Astrocyte (in vitro differentiated cells and primary cell): ENCODE measurements at regions not wholly inside any gene's neighbourhood (a gene's known extent, or its start where the extent isn't known, plus 50 kb on each side); places are given as distances from the start of the nearest gene placed in this dataset.

Experiments used
- DNase-seq: peaks from one replicate; pipeline ENCODE4 v3.0.0-alpha.2; 2010; ENCODE audit warnings: low read depth
- FAIRE-seq: peaks from 2 replicates; lab custom pipeline; 2011; peaks lifted over from hg19 to GRCh38; lab: Jason Lieb, UNC
- H2AFZ ChIP-seq: 2 replicates; pipeline ENCODE4 v1.6.0; 2012; ENCODE audit warnings: low read depth, low read length, inconsistent platforms
- H3K27ac ChIP-seq: 2 replicates; pipeline ENCODE4 v1.5.1; 2011; ENCODE audit warnings: low read depth, low read length, inconsistent platforms
- H3K27me3 ChIP-seq: 2 replicates; pipeline ENCODE4 v1.6.0; 2011; ENCODE audit warnings: low read length, inconsistent platforms; ENCODE audit not compliant: insufficient read depth
- H3K36me3 ChIP-seq: 2 replicates; pipeline ENCODE4 v1.5.1; 2011; ENCODE audit warnings: low read length, inconsistent platforms; ENCODE audit not compliant: insufficient read depth
- H3K4me1 ChIP-seq: 2 replicates; pipeline ENCODE4 v1.5.1; 2011; ENCODE audit warnings: low read length, inconsistent platforms; ENCODE audit not compliant: insufficient read depth
- H3K4me2 ChIP-seq: 2 replicates; pipeline ENCODE4 v1.6.0; 2012; ENCODE audit warnings: low read length, inconsistent platforms
- H3K4me3 ChIP-seq: 2 replicates; pipeline ENCODE4 v1.5.1; 2011; ENCODE audit warnings: low read depth, mild to moderate bottlenecking, low read length, inconsistent platforms; ENCODE audit not compliant: insufficient read depth
- H3K79me2 ChIP-seq: 2 replicates; pipeline ENCODE4 v1.6.0; 2012; ENCODE audit warnings: mild to moderate bottlenecking, low read length, inconsistent platforms; ENCODE audit not compliant: insufficient read depth
- H3K9ac ChIP-seq: 2 replicates; pipeline ENCODE4 v1.6.0; 2012; ENCODE audit warnings: mild to moderate bottlenecking, low read length, inconsistent platforms
- H3K9me3 ChIP-seq: 2 replicates; pipeline ENCODE4 v1.5.1; 2012; ENCODE audit warnings: low read depth, mild to moderate bottlenecking, low read length, inconsistent platforms; ENCODE audit not compliant: insufficient read depth
- H4K20me1 ChIP-seq: 2 replicates; pipeline ENCODE4 v1.6.0; 2012; ENCODE audit warnings: low read length, inconsistent platforms; ENCODE audit not compliant: insufficient read depth
- H3K27ac Mint-ChIP-seq: one replicate; pipeline ENCODE4 v1.8.0; 2021; ENCODE audit warnings: mild to moderate bottlenecking, mixed read lengths; ENCODE audit not compliant: unreplicated experiment
- H3K27me3 Mint-ChIP-seq: one replicate; pipeline ENCODE4 v1.8.0; 2021; ENCODE audit warnings: low read depth, mixed read lengths; ENCODE audit not compliant: unreplicated experiment
- H3K36me3 Mint-ChIP-seq: one replicate; pipeline ENCODE4 v1.8.0; 2021; ENCODE audit warnings: low read depth, mixed read lengths; ENCODE audit not compliant: unreplicated experiment
- H3K4me1 Mint-ChIP-seq: one replicate; pipeline ENCODE4 v1.8.0; 2021; ENCODE audit warnings: low read depth, mixed read lengths; ENCODE audit not compliant: unreplicated experiment
- H3K4me3 Mint-ChIP-seq: one replicate; pipeline ENCODE4 v1.8.0; 2021; ENCODE audit warnings: mild to moderate bottlenecking, moderate library complexity, mixed read lengths; ENCODE audit not compliant: unreplicated experiment
- H3K9me3 Mint-ChIP-seq: one replicate; pipeline ENCODE4 v1.8.0; 2021; ENCODE audit warnings: mild to moderate bottlenecking, mixed read lengths; ENCODE audit not compliant: unreplicated experiment
- EZH2 ChIP-seq: IDR thresholded peaks from 2 replicates; pipeline ENCODE4 v1.6.1; 2012; ENCODE audit warnings: mild to moderate bottlenecking, low read length, inconsistent platforms; ENCODE audit not compliant: insufficient read depth
- TF ChIP-seq, protein P1 (sequence below): IDR thresholded peaks from 2 replicates; pipeline ENCODE4 v1.5.1; 2011; ENCODE audit warnings: low read depth, mild to moderate bottlenecking, inconsistent platforms, low read length, moderate library complexity; ENCODE audit not compliant: insufficient read depth

DNA sequence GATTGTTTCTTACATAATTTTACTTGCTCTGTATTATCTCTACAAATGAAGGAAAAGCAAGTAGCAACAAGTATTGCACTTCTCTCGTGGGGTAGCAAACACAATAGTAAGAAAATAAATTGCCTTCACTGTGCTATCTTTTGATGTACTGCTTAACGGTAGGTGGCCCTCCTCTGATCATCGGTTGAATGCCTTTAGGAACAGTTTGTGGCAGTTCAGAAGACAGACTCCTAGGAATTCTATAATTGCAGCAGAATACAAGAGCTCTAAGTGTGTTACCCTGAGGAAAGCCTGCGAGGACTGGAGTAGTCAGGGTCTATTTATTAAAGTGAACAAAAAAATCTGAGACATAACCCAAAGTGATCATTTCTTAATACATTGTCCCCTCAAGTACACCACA lies 1135.9 kb downstream of the KCNT2 start:
- no peak overlapping the region for H2AFZ ChIP-seq
- no peaks in the 10 kb centered on the region for H3K4me1 ChIP-seq
- H4K20me1 ChIP-seq: no peaks in the 10 kb centered on the region
- no peak overlapping the region for H3K4me3 ChIP-seq
- H3K27ac ChIP-seq: no peak overlapping the region
- no peaks in the 10 kb centered on the region for H3K36me3 Mint-ChIP-seq
- peaks cover 6% of the 10 kb centered on the region for H3K9me3 ChIP-seq
- no peaks in the 10 kb centered on the region for H3K27me3 ChIP-seq
- FAIRE-seq (no peak), DNase-seq (no peak)
- no peaks in the 10 kb centered on the region for H3K79me2 ChIP-seq
- H3K36me3 ChIP-seq: no peaks in the 10 kb centered on the region
- no peaks in the 10 kb centered on the region for H3K4me1 Mint-ChIP-seq
- no peak for TF ChIP-seq EZH2
- TF ChIP-seq, protein P1, sequence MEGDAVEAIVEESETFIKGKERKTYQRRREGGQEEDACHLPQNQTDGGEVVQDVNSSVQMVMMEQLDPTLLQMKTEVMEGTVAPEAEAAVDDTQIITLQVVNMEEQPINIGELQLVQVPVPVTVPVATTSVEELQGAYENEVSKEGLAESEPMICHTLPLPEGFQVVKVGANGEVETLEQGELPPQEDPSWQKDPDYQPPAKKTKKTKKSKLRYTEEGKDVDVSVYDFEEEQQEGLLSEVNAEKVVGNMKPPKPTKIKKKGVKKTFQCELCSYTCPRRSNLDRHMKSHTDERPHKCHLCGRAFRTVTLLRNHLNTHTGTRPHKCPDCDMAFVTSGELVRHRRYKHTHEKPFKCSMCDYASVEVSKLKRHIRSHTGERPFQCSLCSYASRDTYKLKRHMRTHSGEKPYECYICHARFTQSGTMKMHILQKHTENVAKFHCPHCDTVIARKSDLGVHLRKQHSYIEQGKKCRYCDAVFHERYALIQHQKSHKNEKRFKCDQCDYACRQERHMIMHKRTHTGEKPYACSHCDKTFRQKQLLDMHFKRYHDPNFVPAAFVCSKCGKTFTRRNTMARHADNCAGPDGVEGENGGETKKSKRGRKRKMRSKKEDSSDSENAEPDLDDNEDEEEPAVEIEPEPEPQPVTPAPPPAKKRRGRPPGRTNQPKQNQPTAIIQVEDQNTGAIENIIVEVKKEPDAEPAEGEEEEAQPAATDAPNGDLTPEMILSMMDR: no peak
- no peak overlapping the region for H3K4me3 Mint-ChIP-seq
- H3K9ac ChIP-seq: no peak overlapping the region
- H3K9me3 Mint-ChIP-seq: no peaks in the 10 kb centered on the region
- no peak overlapping the region for H3K4me2 ChIP-seq
- H3K27me3 Mint-ChIP-seq: no peaks in the 10 kb centered on the region
- H3K27ac Mint-ChIP-seq: no peak overlapping the region

DNA sequence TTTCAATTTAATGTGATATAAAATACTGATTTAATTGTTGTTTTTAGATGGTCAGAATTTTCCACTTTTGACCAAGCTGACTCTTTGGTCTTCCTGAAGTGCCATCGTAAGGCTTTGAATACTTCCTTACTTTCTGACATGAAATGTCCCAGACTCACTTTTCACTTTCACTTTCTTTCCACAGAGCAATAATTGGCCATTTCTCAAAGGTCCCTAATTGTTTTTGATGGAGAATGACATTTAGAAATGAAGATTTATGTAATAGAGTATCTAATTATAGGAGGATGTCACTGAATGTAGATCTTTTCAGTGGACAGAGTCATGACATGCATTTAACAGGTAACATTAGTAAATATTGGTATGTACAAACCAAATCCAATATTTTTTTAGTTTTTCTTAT lies 1141.6 kb downstream of the KCNT2 start:
- no peaks in the 10 kb centered on the region for H3K27me3 ChIP-seq
- no peaks in the 10 kb centered on the region for H3K9me3 ChIP-seq
- FAIRE-seq (no peak), DNase-seq (no peak)
- no peak overlapping the region for H3K4me3 ChIP-seq
- H3K4me2 ChIP-seq: no peak overlapping the region
- H3K27ac ChIP-seq: no peak overlapping the region
- no peak overlapping the region for H2AFZ ChIP-seq
- H3K9ac ChIP-seq: no peak overlapping the region
- no peaks in the 10 kb centered on the region for H3K4me1 ChIP-seq
- TF ChIP-seq, protein P1: no peak
- no peak for TF ChIP-seq EZH2
- Mint-ChIP-seq H3K27ac (no peak overlapping the region), H3K9me3 (no peaks in the 10 kb centered on the region), H3K4me3 (no peak overlapping the region), H3K4me1 (no peaks in the 10 kb centered on the region), H3K36me3 (no peaks in the 10 kb centered on the region), H3K27me3 (no peaks in the 10 kb centered on the region)
- H3K79me2 ChIP-seq: no peaks in the 10 kb centered on the region
- no peaks in the 10 kb centered on the region for H3K36me3 ChIP-seq
- no peaks in the 10 kb centered on the region for H4K20me1 ChIP-seq

DNA sequence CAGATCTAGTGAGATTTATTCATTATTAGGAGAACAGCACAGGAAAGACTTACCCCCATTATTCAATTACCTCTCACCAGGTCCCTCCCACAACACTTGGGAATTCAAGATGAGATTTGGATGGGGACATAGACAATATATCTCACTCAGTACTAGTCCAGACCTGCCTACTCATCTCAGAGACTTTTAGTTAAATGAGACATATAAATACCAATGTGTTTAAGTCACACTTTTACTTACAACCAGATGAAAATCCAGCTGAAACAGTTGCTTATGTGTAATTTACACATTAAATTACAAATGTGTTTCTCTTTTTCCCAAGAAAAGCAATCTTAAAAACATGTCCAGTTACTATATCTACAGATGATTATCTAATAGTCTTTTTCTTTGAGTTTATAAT lies 1145.6 kb downstream of the KCNT2 start:
- H3K27me3 ChIP-seq: no peaks in the 10 kb centered on the region
- no peak overlapping the region for H3K9ac ChIP-seq
- TF ChIP-seq, protein P1: no peak
- no peak for TF ChIP-seq EZH2
- no peak for FAIRE-seq
- Mint-ChIP-seq H3K36me3 (no peaks in the 10 kb centered on the region), H3K27me3 (no peaks in the 10 kb centered on the region), H3K27ac (peak overlapping the region; percentile 55), H3K4me1 (no peaks in the 10 kb centered on the region), H3K4me3 (no peak overlapping the region), H3K9me3 (no peaks in the 10 kb centered on the region)
- H3K79me2 ChIP-seq: no peaks in the 10 kb centered on the region
- H3K4me1 ChIP-seq: no peaks in the 10 kb centered on the region
- H3K36me3 ChIP-seq: no peaks in the 10 kb centered on the region
- no peaks in the 10 kb centered on the region for H3K9me3 ChIP-seq
- no peaks in the 10 kb centered on the region for H4K20me1 ChIP-seq
- DNase-seq: peak; percentile 8
- no peak overlapping the region for H2AFZ ChIP-seq
- H3K27ac ChIP-seq: no peak overlapping the region
- H3K4me3 ChIP-seq: no peak overlapping the region
- no peak overlapping the region for H3K4me2 ChIP-seq
